NCI-H1417 (cell line): ENCODE measurements at regions not wholly inside any gene's neighbourhood (a gene's known extent, or its start where the extent isn't known, plus 50 kb on each side); places are given as distances from the start of the nearest gene placed in this dataset.
"Not testable (repeated sequence)": the region's sequence is repeated elsewhere in the genome, so short reads cannot be mapped to it uniquely, and the experiment has no call there.

ENCODE experiments used
- DNase-seq, 3 experiments: peaks; one replicate each; lab custom pipeline; 2025; lab: John Stamatoyannopoulos, UW

GRCh38 chr13:59301174-59301567 is 862.6 kb downstream of the DIAPH3 start:
- DNase-seq = no peak

- DNase-seq = no peak
Observed at GRCh38 chr13:59303433-59303832, 860.3 kb downstream of the DIAPH3 start.

GRCh38 chr13:59304596-59304995 is 859.1 kb downstream of the DIAPH3 start:
- DNase-seq = no peak

GRCh38 chr13:59305896-59306295 is 857.8 kb downstream of the DIAPH3 start:
- no peak for DNase-seq

GRCh38 chr13:59312776-59313175 is 851.0 kb downstream of the DIAPH3 start:
- no peak for DNase-seq

GRCh38 chr13:59318320-59318930 is 845.3 kb downstream of the DIAPH3 start:
- peak; percentile 67 to 87 (median 86) for DNase-seq

- peak in 1 of 3 experiments; percentile 9 for DNase-seq
Observed at GRCh38 chr13:59319276-59319675, 844.5 kb downstream of the DIAPH3 start.

- DNase-seq = no peak
Observed at GRCh38 chr13:59320021-59320420, 843.7 kb downstream of the DIAPH3 start.

- DNase-seq = not testable (repeated sequence)
Observed at GRCh38 chr13:59324401-59324800, 839.3 kb downstream of the DIAPH3 start.

GRCh38 chr13:59326717-59327116 is 837.0 kb downstream of the DIAPH3 start:
- DNase-seq = no peak

GRCh38 chr13:59330764-59331163 is 833.0 kb downstream of the DIAPH3 start:
- DNase-seq = no peak

- no peak for DNase-seq
Observed at GRCh38 chr13:59332966-59333365, 830.8 kb downstream of the DIAPH3 start.

- DNase-seq = no peak
Observed at GRCh38 chr13:59337070-59337469, 826.7 kb downstream of the DIAPH3 start.

GRCh38 chr13:59340151-59340550 is 823.6 kb downstream of the DIAPH3 start:
- no peak for DNase-seq

- no peak for DNase-seq
Observed at GRCh38 chr13:59340581-59340980, 823.1 kb downstream of the DIAPH3 start.

- DNase-seq = peak in 1 of 3 experiments; percentile 69
Observed at GRCh38 chr13:59342400-59342799, 821.3 kb downstream of the DIAPH3 start.

- no peak for DNase-seq
Observed at GRCh38 chr13:59343132-59343531, 820.6 kb downstream of the DIAPH3 start.

GRCh38 chr13:59343993-59344822 is 819.5 kb downstream of the DIAPH3 start:
- DNase-seq = no peak

- DNase-seq = peak in 2 of 3 experiments; percentile 12 to 54
Observed at GRCh38 chr13:59345311-59345710, 818.4 kb downstream of the DIAPH3 start.

GRCh38 chr13:59346999-59347723 is 816.6 kb downstream of the DIAPH3 start:
- DNase-seq = no peak

GRCh38 chr13:59348617-59349016 is 815.1 kb downstream of the DIAPH3 start:
- no peak for DNase-seq

- DNase-seq = no peak
Observed at GRCh38 chr13:59352600-59352999, 811.1 kb downstream of the DIAPH3 start.
